ENCODE measurements at regions not wholly inside any gene's neighbourhood (a gene's known extent, or its start where the extent isn't known, plus 50 kb on each side); places are given as distances from the start of the nearest gene placed in this dataset.

DNA sequence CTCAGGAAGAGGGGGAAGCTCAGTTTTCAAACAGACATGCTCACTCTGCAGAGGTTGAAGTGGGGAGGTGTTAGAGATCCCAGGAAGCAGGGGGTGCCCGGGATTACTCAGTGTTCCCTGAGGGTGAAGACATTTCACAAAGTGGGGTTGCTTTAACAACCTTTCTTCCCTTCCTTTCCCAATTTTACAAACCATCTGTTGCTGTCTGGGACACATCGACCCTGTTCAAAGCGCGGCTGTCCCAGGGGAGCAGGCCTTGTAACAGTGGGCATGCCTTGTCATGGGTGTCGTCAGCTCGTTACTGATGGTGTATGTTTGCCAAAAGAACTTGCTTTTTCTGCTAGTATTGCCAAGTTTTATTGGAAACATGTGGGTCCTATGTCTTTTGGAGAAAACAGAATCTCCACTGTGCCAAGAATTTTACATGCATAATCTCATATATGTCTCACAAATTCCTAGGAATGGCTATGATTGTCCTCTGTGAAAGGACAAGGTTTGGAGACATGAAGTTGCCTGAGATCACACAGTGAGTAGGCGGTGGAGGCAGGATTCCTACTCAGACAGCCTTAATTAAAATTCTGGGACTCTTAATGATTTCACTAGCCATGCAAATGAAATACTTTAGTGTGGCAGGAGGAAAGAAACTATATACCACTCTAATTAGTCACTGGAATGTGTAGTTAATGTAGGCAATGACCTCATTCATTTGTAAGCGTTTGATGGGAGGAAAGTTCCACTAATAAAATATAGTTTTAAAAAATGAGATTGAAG lies 198.9 kb downstream of the NXNL2 start:
- peak; percentile 68 for DNase-seq (ENCODE audit: low read depth)

GRCh38 chr9:88734527-88734926 lies 199.5 kb downstream of the NXNL2 start:
- DNase-seq (ENCODE audit: low read depth) = no peak

DNA sequence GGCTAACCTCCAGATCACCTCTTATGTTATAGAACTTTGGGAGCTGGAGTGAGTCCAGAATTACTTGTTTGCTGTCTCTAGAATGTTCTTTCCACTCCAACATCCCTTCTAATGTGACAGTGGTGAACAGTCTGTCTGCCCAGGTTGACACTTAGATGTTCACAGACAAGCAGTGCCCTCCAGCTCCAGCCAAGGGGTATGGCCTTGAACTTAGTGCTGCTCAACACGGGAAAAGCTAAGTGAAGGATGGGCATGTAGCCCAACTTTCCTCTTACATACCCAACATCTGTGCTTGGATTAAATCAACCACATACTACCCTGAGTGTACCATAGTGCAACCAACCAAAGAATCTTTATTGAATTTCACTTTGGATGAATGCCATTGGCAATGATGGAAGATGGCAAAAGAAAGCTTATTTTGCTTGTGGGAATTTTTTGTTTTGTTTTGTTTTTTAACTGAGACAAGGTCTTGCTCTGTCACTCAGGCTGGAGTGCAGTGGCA lies 201.2 kb downstream of the NXNL2 start:
- DNase-seq (ENCODE audit: low read depth) = peak; percentile 57

GRCh38 chr9:88737031-88737430 lies 202.1 kb downstream of the NXNL2 start:
- DNase-seq (ENCODE audit: low read depth) = no peak

- peak; percentile 28 for DNase-seq (ENCODE audit: low read depth)
These were observed 202.9 kb downstream of the NXNL2 start for GRCh38 chr9:88737876-88738275.

- DNase-seq (ENCODE audit: low read depth) = peak; percentile 71
These were observed 203.7 kb downstream of the NXNL2 start for GRCh38 chr9:88738709-88739108.

- DNase-seq (ENCODE audit: low read depth) = no peak
These were observed 204.4 kb downstream of the NXNL2 start for GRCh38 chr9:88739373-88739772.

DNA sequence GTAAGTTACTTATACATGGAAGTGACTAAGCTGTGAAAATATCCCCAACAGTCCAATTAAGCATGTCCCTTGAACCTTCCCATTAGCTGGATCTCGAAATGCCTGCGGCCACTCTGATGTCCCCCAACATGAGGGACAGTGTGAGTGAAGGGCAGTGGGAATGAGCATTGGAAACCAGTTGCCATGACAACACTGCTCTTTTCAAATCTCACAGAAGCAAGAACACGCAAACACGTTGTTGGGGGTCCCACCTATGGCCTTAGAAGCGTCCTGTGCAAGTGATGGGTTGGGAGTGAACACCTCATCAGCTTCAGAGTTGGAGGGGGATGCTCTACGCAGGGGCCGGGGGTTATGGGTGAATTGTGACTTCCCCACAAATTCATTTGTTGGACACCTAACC lies 205.9 kb downstream of the NXNL2 start:
- no peak for DNase-seq (ENCODE audit: low read depth)

GRCh38 chr9:88741335-88741734 lies 206.4 kb downstream of the NXNL2 start:
- no peak for DNase-seq (ENCODE audit: low read depth)

- peak; percentile 72 for DNase-seq (ENCODE audit: low read depth)
These were observed 207.5 kb downstream of the NXNL2 start for GRCh38 chr9:88742483-88742882.

DNA sequence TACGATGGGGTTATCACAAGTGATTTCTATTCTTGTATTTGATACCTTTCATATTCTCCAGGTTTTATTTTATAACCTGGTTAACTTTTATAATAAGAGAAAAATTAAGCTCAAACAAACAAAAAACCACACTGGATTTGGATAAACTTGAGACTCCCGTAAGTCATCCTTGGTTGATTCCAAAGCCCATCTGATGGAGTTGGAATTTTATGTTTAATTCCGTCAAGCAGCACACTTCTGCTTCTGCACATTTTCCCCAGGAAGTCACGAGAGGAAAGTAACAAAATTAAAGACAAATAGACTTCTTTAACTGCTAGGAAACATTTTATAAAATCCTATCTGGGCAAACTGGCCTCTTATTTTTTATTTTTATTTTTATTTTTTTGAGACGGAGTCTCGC lies 207.9 kb downstream of the NXNL2 start:
- no peak for DNase-seq (ENCODE audit: low read depth)

GRCh38 chr9:88745276-88746001 lies 210.5 kb downstream of the NXNL2 start:
- DNase-seq (ENCODE audit: low read depth) = peak; percentile 89

DNA sequence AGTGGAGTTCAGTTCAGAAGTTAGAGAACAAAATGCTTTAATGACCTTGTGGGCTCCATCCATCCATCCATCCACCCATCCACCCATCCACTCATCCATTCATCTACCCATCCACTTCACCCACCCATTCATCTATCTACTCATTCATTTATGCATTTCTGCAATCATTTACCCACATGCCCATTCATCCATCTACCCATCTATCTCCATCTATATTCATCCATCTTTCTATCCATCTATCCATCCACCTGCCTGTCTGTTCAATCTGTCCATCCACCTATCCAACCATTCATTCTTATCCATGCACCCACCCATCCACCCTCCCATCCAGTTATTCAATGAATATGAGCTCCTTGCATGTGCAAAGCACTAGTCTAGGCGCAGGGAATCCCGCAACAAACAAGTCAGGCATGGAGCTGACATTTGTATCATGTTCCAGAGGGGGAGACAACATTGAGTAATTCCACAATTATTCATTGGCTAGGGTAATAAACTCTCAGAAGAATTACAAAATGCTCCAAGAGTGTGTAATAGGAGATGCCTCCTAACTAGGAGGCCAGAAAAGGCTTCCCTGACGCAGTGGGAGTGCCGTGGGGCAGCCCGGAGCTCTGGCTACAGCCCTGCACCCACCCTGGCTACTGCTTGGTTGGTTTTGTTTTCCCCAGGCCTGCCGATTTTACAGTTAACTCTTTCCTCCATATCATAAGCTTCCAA lies 211.2 kb downstream of the NXNL2 start:
- peak; percentile 86 for DNase-seq (ENCODE audit: low read depth)

- DNase-seq (ENCODE audit: low read depth) = peak; percentile 50
These were observed 211.9 kb downstream of the NXNL2 start for GRCh38 chr9:88746743-88747398.

DNA sequence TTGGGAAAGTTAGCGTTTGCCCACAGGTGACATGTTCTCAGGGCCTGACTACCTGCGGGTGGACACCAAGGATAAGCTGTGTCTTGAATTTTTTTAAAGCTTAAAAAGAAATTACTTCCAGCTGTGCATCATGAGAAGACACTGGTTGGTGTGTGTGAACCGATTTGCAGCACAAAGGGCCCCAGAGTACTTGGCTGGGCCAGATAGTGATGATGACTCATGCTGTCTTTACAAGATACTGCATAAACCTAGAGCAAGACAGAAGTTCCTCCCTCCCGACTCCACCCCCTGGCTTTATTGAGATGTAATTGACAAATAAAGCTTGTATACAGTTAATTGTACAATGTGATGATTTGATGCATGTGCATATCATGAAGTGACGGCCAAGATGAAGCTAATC lies 212.8 kb downstream of the NXNL2 start:
- peak; percentile 91 for DNase-seq (ENCODE audit: low read depth)

- DNase-seq (ENCODE audit: low read depth) = peak; percentile 47
These were observed 213.7 kb downstream of the NXNL2 start for GRCh38 chr9:88748566-88749261.

- no peak for DNase-seq (ENCODE audit: low read depth)
These were observed 214.4 kb downstream of the NXNL2 start for GRCh38 chr9:88749420-88749819.

GRCh38 chr9:88750832-88751360 lies 215.9 kb downstream of the NXNL2 start:
- no peak for DNase-seq (ENCODE audit: low read depth)

DNA sequence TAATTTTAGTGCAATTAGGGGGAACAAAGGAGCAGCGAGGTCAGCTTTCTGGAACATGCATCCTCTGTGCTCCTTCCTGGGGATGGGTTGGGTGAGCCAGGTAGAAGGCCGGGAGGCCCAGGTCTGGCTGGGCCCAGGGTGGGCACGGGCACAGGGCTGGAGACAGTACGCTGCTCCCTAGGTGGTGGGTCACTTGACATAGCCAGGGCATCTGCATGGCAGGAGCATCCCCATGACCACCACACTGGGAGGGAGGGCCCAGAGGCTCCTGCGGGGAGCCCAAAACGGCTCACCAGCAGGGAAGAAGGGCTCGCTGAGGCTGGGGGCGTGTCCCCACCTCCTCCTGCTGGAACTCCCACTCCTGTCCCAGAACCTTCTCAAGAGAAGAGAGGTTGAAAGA lies 216.8 kb downstream of the NXNL2 start:
- DNase-seq (ENCODE audit: low read depth) = no peak

DNA sequence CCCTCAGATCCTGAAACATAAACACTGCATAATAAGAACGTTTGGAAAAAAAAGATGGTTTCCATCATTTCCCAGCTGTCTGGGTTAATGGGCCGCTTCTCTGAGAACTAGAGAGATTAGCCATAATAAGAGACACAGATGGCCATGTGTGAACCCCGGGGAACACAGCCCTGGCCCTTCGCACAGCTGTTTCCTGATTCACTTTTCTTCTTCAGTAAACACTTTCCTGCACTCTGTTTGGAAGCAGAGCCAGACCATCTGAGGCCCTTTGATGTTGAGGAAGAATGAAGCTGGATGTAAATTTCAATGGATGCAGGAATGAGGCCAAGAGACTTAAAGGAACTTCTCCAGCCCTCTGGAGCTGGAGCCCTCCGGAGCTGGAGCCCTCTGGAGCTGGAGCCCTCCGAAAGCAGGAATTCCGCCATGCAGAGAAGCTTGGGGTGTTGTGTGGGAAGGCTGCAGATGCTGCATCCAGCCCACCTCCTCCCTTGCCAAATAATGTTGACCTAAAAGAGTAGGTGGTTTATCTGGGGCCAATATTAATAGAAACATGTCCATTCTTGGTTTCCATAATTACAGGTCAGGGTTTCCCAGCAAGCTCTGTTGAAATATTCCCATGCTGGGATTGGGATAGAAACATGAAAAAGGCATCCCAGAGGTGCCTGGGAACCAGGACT lies 218.9 kb downstream of the NXNL2 start:
- peak; percentile 28 for DNase-seq (ENCODE audit: low read depth)
